ENCODE measurements at regions not wholly inside any gene's neighbourhood (a gene's known extent, or its start where the extent isn't known, plus 50 kb on each side); places are given as distances from the start of the nearest gene placed in this dataset.
A peak's percentile ranks its signal among the peaks of the same experiment; 100 is the strongest.
"Not testable (repeated sequence)": the region's sequence is repeated elsewhere in the genome, so short reads cannot be mapped to it uniquely, and the experiment has no call there.

DNA sequence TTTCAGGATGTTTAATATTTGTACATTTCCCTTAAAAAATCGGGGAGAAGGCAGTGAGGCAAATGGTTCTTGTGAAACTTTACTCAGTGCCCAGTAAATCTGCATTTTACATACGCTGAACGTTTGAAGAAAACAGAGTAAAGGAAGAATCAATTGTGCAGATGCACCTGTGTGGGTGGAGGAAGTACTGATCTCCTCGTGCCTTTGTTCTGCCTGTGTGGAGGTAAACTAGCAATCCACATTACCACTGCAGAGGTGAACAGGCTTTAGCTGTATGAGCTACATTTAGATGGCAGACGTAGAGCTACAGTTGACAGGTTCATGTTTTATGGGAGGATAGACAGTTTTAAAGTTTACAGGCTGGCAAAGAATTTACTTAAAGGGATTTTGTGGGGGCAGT is 62.7 kb upstream of the VIPR2 start:
- DNase-seq: no peak

GRCh38 chr7:159205833-159206232 is 61.2 kb upstream of the VIPR2 start:
- no peak for DNase-seq

GRCh38 chr7:159204664-159205063 is 60.0 kb upstream of the VIPR2 start:
- no peak for DNase-seq

GRCh38 chr7:159203253-159203652 is 58.6 kb upstream of the VIPR2 start:
- not testable (repeated sequence) for DNase-seq

DNA sequence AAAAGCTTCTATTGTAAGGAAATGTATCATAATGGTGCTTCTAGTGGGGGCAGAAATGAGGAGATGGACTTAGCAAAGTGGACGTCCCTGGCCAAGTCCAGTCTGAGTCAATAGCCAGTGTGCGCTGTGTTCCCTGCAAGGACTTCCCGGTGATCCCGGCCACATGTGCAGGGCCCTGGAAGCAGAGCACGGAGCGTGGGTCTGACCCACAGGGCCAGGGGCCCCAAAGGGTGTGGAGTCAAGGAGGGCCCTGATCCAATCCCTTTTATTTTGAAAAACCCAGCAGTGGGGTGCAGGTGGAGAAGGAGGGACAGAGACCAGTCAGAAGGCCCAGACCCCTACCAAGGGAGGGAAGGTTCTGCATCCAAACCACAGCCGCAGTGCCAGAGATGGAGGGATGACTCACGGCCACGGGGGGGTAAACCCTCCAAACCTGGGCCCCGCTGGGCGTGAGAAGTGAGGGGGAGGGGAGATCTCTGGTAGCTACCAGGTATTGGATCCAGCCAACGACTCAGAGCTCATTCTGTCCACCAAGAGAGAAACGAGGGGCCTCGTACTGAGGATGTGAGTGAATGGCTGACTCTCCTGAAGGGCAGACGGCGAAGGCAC is 57.2 kb upstream of the VIPR2 start:
- no peak for DNase-seq

GRCh38 chr7:159200421-159200820 is 55.8 kb upstream of the VIPR2 start:
- DNase-seq: no peak

- DNase-seq: peak in 1 of 2 donors; percentile 42
Measured at GRCh38 chr7:159198016-159198724, 53.5 kb upstream of the VIPR2 start.

DNA sequence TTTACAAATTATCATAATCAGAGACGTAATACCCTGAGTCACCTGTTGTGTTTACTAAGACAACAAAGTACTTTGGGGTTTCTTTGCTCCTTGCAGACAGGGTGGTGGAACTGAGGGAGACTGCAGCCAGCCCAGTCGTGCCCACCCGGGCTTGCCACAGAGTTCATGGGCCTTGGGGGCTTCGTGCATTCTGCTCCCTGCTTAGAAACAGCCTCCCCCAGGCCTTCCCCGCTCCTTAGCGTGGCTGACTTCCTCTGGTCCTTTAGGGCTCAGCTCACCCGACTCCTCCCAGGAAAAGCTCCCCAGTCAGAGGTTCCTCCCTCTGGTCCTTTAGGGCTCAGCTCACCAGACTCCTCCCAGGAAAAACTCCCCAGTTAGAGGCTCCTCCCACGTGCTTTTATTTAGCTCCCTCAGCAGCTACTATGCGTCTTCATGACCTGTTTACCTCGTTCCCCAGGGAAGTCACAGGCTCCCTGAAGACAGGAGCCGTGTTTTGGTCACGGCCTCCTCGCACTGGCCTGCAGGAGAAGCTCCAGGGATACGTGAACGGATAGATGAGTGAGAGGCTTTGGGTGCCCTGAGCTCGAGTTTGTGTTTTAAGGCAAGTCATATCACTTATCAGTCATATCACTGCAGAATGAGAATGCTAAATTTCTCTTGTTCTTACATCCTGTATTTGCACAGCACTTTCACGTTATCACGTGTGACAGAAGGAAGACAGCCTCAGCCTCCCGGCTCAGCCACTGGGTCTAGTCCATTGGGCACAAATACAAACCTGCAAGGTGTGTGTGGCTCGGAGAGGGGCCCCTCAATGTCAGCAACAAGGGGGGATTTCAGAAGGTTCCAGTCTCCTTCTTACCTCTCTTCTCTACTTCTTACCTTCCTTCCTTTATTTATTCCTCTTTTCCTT is 52.7 kb upstream of the VIPR2 start:
- DNase-seq: peak in 1 of 2 donors; percentile 56

GRCh38 chr7:159196584-159196983 is 51.9 kb upstream of the VIPR2 start:
- no peak for DNase-seq

GRCh38 chr7:159195946-159196345 is 51.3 kb upstream of the VIPR2 start:
- DNase-seq: peak in 1 of 2 donors; percentile 62
